ENCODE measurements at regions not wholly inside any gene's neighbourhood (a gene's known extent, or its start where the extent isn't known, plus 50 kb on each side); places are given as distances from the start of the nearest gene placed in this dataset.

DNA sequence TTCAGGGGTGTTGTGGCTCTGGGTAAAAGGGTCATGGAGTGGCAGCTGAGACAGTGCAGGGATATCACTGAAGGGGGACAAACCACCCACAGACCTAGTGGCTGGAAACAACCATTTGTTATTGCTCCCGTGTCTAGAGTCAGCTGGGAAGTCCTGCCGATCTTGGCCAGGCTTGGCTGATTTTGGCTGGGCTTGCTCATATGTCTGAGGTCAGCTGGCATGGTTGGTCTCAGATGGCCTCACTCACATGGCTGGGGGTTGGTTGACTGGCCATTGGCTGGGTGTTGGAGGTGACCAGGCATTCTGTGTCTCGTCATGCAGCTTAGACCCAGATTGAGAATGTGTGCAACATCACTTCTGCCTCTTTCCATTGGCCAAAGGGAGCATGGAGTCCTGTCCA lies 203.8 kb upstream of the POU3F1 start:
- TF ChIP-seq, protein P1, sequence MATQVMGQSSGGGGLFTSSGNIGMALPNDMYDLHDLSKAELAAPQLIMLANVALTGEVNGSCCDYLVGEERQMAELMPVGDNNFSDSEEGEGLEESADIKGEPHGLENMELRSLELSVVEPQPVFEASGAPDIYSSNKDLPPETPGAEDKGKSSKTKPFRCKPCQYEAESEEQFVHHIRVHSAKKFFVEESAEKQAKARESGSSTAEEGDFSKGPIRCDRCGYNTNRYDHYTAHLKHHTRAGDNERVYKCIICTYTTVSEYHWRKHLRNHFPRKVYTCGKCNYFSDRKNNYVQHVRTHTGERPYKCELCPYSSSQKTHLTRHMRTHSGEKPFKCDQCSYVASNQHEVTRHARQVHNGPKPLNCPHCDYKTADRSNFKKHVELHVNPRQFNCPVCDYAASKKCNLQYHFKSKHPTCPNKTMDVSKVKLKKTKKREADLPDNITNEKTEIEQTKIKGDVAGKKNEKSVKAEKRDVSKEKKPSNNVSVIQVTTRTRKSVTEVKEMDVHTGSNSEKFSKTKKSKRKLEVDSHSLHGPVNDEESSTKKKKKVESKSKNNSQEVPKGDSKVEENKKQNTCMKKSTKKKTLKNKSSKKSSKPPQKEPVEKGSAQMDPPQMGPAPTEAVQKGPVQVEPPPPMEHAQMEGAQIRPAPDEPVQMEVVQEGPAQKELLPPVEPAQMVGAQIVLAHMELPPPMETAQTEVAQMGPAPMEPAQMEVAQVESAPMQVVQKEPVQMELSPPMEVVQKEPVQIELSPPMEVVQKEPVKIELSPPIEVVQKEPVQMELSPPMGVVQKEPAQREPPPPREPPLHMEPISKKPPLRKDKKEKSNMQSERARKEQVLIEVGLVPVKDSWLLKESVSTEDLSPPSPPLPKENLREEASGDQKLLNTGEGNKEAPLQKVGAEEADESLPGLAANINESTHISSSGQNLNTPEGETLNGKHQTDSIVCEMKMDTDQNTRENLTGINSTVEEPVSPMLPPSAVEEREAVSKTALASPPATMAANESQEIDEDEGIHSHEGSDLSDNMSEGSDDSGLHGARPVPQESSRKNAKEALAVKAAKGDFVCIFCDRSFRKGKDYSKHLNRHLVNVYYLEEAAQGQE (IDR thresholded peaks at IDR 0.05; ENCODE audit: insufficient read depth in 1 of 2, low read depth in 2 of 2, low read length in 2 of 2) = no peak
- no peak for TF ChIP-seq SIN3A (IDR thresholded peaks at IDR 0.05; ENCODE audit: borderline replicate concordance, insufficient read depth, low read length)
- TF ChIP-seq POLR2AphosphoS5 (IDR thresholded peaks at IDR 0.05; ENCODE audit: low read depth, low read length) = no peak
- TF ChIP-seq TAF1 (IDR thresholded peaks at IDR 0.05; ENCODE audit: borderline replicate concordance, insufficient read depth, low read length) = no peak
- no peak for TF ChIP-seq FOXP2 (optimal IDR thresholded peaks at IDR 0.05; ENCODE audit: borderline replicate concordance, extremely low read depth, extremely low read length, insufficient read depth)

DNA sequence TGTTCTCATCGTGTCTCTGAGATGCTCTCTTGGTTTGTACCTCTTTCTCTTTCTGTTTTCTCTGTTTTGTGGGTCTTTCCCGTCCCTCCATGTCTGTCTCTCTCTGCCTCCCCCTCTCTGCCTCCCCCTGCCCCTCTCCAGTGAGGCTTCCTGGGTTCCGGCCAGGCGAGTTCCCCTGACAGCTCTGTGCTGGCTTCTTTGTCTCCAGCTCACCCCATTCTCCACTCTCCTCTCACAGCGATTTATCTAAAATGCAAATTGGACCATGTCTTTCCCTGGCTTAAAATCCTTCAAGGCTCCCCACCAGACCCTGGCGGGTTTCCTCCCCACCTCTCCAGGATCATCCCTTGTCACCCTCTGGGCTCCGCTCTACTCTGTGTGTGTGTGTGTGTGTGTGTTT lies 202.4 kb upstream of the POU3F1 start:
- TF ChIP-seq POLR2AphosphoS5 (IDR thresholded peaks at IDR 0.05; ENCODE audit: low read depth, low read length) = no peak
- TF ChIP-seq, protein P1 (IDR thresholded peaks at IDR 0.05; ENCODE audit: insufficient read depth in 1 of 2, low read depth in 2 of 2, low read length in 2 of 2) = no peak
- TF ChIP-seq FOXP2 (optimal IDR thresholded peaks at IDR 0.05; ENCODE audit: borderline replicate concordance, extremely low read depth, extremely low read length, insufficient read depth) = no peak
- no peak for TF ChIP-seq SIN3A (IDR thresholded peaks at IDR 0.05; ENCODE audit: borderline replicate concordance, insufficient read depth, low read length)
- TF ChIP-seq TAF1 (IDR thresholded peaks at IDR 0.05; ENCODE audit: borderline replicate concordance, insufficient read depth, low read length) = no peak

DNA sequence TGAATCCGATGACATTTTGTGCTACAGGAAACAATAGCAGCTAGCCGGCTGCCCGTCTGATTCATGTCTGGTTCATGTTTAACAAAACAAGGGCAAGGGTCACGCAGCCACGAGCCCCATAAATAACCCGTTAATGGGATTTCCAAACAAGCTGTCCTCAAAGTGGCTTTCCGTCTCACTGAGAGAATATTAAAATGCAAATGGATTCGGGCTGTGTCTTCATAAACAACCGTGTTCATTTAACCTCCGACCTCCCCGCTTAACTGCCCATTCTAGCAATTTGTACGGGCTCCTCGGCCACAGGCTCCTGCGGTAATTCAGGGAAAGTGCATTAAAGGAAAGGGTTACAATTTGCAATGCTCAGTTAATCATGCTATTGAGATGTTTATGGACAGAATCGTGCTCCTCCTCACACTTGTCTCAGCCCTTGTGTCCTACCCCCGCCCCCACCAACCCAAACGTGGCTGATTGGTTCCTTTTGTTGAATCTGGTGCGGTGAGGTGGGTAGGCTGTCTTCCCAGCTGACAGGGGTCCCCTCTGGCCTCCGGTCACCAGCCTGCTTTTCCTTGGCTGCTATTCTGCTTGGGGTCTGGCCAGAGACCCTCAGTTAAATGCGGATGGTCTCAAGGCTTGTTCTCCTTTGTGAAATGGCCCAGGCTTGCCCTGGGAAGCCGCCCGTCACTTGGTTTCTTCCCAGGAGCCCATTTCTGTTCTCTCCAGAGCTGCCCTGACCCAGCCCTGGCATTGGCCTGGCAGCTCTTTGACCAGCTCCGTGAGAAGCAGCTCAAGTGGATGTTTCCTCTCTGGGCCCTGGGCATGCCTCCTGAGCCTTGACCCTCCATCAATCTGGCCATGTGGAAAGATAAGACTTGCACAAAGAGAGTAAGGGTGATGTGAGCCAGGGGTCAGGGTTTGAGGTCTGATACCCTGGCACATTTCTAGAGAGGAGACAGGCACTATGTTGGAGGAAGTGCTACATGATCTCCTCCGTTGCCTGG lies 200.7 kb upstream of the POU3F1 start:
- no peak for TF ChIP-seq POLR2AphosphoS5 (IDR thresholded peaks at IDR 0.05; ENCODE audit: low read depth, low read length)
- no peak for TF ChIP-seq TAF1 (IDR thresholded peaks at IDR 0.05; ENCODE audit: borderline replicate concordance, insufficient read depth, low read length)
- TF ChIP-seq, protein P1 (IDR thresholded peaks at IDR 0.05; ENCODE audit: insufficient read depth in 1 of 2, low read depth in 2 of 2, low read length in 2 of 2) = no peak
- no peak for TF ChIP-seq FOXP2 (optimal IDR thresholded peaks at IDR 0.05; ENCODE audit: borderline replicate concordance, extremely low read depth, extremely low read length, insufficient read depth)
- TF ChIP-seq SIN3A (IDR thresholded peaks at IDR 0.05; ENCODE audit: borderline replicate concordance, insufficient read depth, low read length) = no peak

DNA sequence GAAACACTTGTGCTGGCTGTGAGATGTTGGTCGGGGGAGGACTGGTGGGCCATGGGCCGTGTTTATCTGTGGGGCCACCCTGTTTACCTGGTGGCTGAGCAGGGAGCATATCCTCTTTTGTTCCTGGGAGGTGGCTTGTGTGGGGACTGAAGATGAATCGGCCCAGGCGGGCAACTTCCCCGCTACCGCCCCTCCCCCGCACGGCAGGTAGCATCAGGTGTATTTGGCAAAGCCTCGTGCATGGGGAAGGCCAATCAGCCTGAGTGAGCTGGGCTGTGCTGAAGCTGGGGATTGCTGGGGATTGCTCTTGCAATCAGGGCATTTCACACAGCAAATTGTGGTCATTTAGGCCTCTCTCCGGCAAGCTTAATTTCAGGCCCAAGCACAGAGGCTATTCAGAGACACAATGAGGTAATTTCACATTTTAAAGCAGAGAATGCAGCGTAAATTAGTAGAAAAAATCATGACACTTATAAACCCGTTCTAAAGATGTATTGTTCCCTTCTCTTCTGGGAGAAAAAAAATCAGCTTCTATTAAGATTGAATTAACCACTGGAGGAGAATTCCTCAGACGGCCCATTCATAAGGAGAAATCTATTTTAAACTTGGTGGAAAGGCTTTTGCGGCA lies 197.7 kb upstream of the POU3F1 start:
- TF ChIP-seq TAF1 (IDR thresholded peaks at IDR 0.05; ENCODE audit: borderline replicate concordance, insufficient read depth, low read length) (no peak), POLR2AphosphoS5 (IDR thresholded peaks at IDR 0.05; ENCODE audit: low read depth, low read length) (no peak), SIN3A (IDR thresholded peaks at IDR 0.05; ENCODE audit: borderline replicate concordance, insufficient read depth, low read length) (no peak), FOXP2 (optimal IDR thresholded peaks at IDR 0.05; ENCODE audit: borderline replicate concordance, extremely low read depth, extremely low read length, insufficient read depth) (no peak)
- TF ChIP-seq, protein P1 (IDR thresholded peaks at IDR 0.05; ENCODE audit: insufficient read depth in 1 of 2, low read depth in 2 of 2, low read length in 2 of 2) = no peak

Measured in PFSK-1 (cell line).